IPS DF 6.9 (cell line): ENCODE measurements at regions not wholly inside any gene's neighbourhood (a gene's known extent, or its start where the extent isn't known, plus 50 kb on each side); places are given as distances from the start of the nearest gene placed in this dataset.
"Not testable (repeated sequence)": the region's sequence is repeated elsewhere in the genome, so short reads cannot be mapped to it uniquely, and the experiment has no call there.

ENCODE experiments used
- DNase-seq: peaks from one replicate; pipeline ENCODE4 v3.0.0-alpha.2; 2013; ENCODE audit warnings: low read depth, low spot score
- H3K27ac ChIP-seq: one replicate; pipeline ENCODE4 v1.5.1; 2013; ENCODE audit warnings: low read length, control low read depth
- H3K27me3 ChIP-seq: 2 replicates; pipeline ENCODE4 v1.6.1; 2013; ENCODE audit warnings: mild to moderate bottlenecking, low read length; ENCODE audit not compliant: control insufficient read depth, insufficient read depth
- H3K36me3 ChIP-seq: 2 replicates; pipeline ENCODE4 v1.6.1; 2013; ENCODE audit warnings: low read length; ENCODE audit not compliant: control insufficient read depth, insufficient read depth
- H3K4me1 ChIP-seq: 2 replicates; pipeline ENCODE4 v1.6.1; 2013; ENCODE audit warnings: low read length; ENCODE audit not compliant: control insufficient read depth, insufficient read depth
- H3K4me3 ChIP-seq: 2 replicates; pipeline ENCODE4 v1.5.1; 2013; ENCODE audit warnings: mild to moderate bottlenecking, low read length
- H3K9me3 ChIP-seq: 2 replicates; pipeline ENCODE4 v1.6.1; 2013; ENCODE audit warnings: low read length, inconsistent platforms; ENCODE audit not compliant: control insufficient read depth, insufficient read depth
- WGBS: extraction: QIAGEN DNeasy Blood & Tissue Kit; methylation state at CpG from one replicate; pipeline ENCODE4 v1.1.7; 2013; ENCODE audit warnings: mixed read lengths, missing lambda C conversion rate; ENCODE audit not compliant: insufficient read length, insufficient coverage; 5-methylcytosine and 5-hydroxymethylcytosine counted together

DNA sequence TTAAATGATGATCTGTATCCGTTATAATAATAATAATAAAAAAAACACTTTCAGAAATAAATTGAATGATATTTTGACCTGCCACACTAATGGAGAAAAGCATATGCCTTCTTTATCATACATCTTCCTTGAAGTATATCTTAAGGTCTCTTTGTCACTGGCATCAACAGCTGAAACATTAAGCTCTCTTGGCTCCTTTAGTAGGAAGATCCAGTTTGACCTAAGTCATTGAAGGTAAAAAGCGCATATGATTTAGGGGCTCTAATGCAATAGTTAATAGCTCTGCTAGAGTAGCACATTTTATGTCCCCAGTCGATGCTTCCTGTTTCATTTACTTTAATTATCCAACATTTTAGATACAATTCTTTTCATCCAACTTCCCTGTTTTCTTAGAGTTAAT lies 1010.8 kb downstream of the STPG2 start:
- Histone ChIP-seq H3K4me1 (no peaks in the 10 kb centered on the region), H3K27me3 (no peaks in the 10 kb centered on the region), H3K27ac (no peak overlapping the region), H3K4me3 (no peak overlapping the region), H3K36me3 (no peaks in the 10 kb centered on the region), H3K9me3 (no peaks in the 10 kb centered on the region)
- no peak for DNase-seq
- no CpG with 5 or more reads among the region's 3 CpGs for WGBS

DNA sequence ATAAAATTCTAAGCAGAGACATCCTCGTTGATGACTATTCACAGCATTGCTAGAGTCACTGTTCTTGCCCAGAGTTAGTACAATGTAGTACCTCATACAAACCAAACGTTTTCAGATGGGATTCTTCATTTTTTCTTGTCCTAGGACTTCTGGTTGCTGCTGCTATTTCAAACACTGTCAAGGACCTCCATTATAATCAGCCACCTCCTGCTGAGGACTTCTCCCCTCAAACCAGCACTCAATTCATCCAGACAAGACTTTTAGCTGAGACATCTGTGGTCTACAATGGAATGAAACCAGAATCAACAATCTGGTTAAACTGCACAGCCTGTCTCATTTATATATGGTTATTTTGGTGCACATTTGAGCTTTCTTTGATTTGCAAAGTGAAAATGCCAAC lies 1008.8 kb downstream of the STPG2 start:
- Histone ChIP-seq H3K9me3 (no peaks in the 10 kb centered on the region), H3K36me3 (no peaks in the 10 kb centered on the region; the same call in 1 of the 2 replicates), H3K27me3 (no peaks in the 10 kb centered on the region), H3K4me3 (no peak overlapping the region), H3K27ac (no peak overlapping the region), H3K4me1 (no peaks in the 10 kb centered on the region)
- DNase-seq = no peak
- WGBS = no CpG with 5 or more reads among the region's 2 CpGs

DNA sequence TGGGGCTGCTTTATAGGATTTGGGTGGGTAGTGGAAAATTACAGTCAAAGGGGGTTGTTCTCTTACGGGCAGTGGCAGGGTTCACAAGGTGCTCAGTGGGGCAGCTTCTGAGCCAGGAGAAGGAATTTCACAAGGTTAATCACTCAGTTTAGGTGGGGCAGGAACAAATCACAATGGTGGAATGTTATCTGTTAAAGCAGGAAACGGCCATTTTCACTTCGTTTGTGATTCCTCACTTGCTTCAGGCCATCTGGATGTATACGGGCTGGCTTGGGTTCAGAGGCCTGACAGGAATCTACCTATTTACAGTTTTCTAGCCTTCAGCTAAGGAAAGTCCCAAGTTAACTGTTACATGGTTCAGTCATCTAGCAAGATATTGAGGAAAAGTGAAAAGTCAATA lies 1003.5 kb downstream of the STPG2 start:
- Histone ChIP-seq H3K36me3 (no peaks in the 10 kb centered on the region; the same call in 1 of the 2 replicates), H3K27ac (no peak overlapping the region), H3K9me3 (no peaks in the 10 kb centered on the region), H3K27me3 (no peaks in the 10 kb centered on the region), H3K4me1 (no peaks in the 10 kb centered on the region; the same call in 1 of the 2 replicates), H3K4me3 (no peak overlapping the region)
- no peak for DNase-seq
- WGBS = no CpG with 5 or more reads among the region's 4 CpGs

DNA sequence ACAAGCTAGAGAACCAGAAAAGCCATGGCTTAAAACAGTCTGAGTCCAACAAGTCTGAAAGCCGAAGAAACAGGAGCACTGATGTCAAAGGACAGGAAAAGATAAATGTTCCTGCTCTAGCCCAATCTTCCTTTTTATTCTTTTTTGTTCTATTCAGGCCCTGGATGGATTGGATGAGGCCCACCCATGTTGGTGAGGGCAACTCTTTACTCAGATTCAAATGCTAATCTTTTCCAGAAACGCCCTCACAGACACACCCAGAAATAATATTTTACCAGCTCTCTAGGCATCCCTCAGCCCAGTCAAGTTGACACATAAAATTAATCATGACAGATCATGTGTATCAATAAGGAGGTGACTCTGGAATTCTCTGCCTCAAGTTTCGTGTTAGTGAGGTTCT lies 1002.7 kb downstream of the STPG2 start:
- Histone ChIP-seq H3K4me3 (no peak overlapping the region), H3K27me3 (no peaks in the 10 kb centered on the region), H3K4me1 (no peaks in the 10 kb centered on the region; the same call in 1 of the 2 replicates), H3K9me3 (no peaks in the 10 kb centered on the region), H3K27ac (no peak overlapping the region), H3K36me3 (no peaks in the 10 kb centered on the region; the same call in 1 of the 2 replicates)
- no CpG with 5 or more reads among the region's 3 CpGs for WGBS
- DNase-seq = no peak

DNA sequence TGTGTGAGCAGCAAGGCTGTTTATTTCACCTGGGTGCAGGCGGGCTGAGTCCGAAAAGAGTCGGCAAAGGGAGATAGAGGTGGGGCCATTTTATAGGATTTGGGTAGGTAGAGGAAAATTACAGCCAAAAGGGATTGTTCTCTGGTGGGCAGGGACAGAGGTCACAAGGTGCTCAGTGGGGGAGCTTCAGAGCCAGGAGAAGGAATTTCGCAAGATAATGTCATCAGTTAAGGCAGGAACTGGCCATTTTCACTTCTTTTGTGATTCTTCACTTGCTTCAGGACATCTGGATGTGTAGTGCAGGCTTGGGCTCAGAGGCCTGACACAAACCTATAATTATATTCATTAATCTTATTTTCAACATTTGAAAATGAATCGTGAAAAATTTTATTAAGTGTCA lies 1001.9 kb downstream of the STPG2 start:
- not testable (repeated sequence) for H3K27me3 ChIP-seq, H3K9me3 ChIP-seq, H3K4me1 ChIP-seq, H3K4me3 ChIP-seq, H3K27ac ChIP-seq, H3K36me3 ChIP-seq
- DNase-seq = peak; percentile 29
- no CpG with 5 or more reads among the region's 5 CpGs for WGBS

DNA sequence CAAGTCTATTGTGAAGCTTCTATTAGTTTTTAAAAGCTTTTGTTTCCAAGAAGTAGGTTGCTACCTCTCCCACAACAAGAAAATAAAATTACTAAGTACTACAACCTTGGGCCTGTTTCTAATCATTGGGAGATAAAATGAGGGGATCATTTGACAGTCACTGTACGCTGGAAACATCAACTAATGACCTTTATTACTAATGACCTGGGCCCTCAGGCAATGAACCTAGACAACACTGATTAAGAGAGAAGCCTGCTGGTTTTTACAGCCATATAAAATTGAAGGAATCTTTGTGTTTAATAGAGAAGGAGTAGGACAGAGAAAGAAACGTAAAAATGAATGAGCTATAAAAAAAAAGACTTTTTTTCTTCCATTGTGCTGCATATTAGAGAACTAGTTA lies 1000.9 kb downstream of the STPG2 start:
- WGBS = no CpG with 5 or more reads among the region's 2 CpGs
- H3K4me1 ChIP-seq = no peaks in the 10 kb centered on the region; the same call in 1 of the 2 replicates
- no peaks in the 10 kb centered on the region for H3K9me3 ChIP-seq
- no peaks in the 10 kb centered on the region for H3K27me3 ChIP-seq
- DNase-seq = no peak
- H3K4me3 ChIP-seq = no peak overlapping the region
- H3K36me3 ChIP-seq = no peaks in the 10 kb centered on the region; the same call in 1 of the 2 replicates
- no peak overlapping the region for H3K27ac ChIP-seq

DNA sequence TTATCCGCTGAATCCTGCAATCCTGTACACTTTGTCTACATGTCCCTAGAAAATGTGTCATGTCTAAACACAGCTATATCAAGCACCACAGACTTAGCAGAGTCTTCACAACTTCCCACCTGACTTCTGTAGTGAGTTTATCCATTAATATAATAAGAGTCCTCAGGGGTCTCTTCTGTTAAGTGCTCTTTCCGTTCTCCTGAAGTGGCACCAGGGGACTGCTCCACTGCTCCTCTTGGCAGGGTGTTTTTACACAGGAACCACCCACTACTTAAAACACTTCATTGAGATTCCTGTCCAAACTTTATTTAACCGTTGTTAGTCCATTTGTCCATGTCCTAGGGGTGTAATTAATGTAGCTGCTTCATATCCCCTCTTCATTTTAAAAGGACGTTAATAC lies 1000.4 kb downstream of the STPG2 start:
- H3K4me1 ChIP-seq = no peaks in the 10 kb centered on the region; the same call in 1 of the 2 replicates
- H3K9me3 ChIP-seq = no peaks in the 10 kb centered on the region
- DNase-seq = no peak
- no peaks in the 10 kb centered on the region for H3K27me3 ChIP-seq
- no peaks in the 10 kb centered on the region; the same call in 1 of the 2 replicates for H3K36me3 ChIP-seq
- no peak overlapping the region for H3K27ac ChIP-seq
- H3K4me3 ChIP-seq = no peak overlapping the region
- WGBS = no CpG with 5 or more reads among the region's 4 CpGs

DNA sequence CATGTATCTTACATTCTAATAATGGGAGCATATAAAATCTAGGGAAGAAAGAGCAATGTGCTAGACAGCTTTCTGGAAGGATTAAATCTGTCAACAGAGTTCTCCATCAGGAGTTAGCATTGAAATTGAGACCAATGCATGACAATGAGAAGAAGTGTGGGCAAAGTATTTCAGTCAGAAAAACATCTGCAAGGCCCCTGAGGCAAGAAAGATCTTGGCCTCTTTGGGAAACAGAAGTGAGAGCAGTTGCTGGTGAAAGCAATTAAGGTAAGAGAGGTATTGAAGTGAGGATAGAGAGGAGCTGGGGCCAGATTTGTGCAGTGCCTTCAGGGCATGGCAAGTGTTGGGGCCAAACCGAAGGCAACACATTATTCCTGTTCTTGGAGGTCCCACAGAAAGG lies 999.1 kb downstream of the STPG2 start:
- DNase-seq = no peak
- Histone ChIP-seq H3K4me1 (no peaks in the 10 kb centered on the region; the same call in 1 of the 2 replicates), H3K4me3 (no peak overlapping the region), H3K9me3 (no peaks in the 10 kb centered on the region), H3K27ac (no peak overlapping the region), H3K27me3 (no peaks in the 10 kb centered on the region), H3K36me3 (no peaks in the 10 kb centered on the region; the same call in 1 of the 2 replicates)
- WGBS = no CpG with 5 or more reads among the region's 1 CpG

DNA sequence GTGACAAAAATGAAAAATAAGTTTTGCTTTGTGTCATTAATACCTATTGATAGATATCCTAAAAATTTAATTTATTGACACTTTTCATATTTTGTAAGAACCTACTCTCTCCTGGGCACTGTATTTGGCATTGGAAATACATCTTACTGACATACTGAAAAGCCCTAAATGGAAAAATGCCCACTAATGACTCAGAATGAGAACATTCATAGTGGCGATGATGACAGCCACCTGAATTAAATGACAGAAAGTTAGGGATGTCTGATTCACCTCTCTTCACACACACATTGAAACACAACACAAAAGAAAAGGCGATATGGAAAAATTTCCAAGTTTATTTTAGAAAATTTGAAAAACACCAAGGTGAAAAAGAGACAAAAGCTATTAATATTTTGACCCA lies 992.3 kb downstream of the STPG2 start:
- no peak overlapping the region for H3K27ac ChIP-seq
- no peaks in the 10 kb centered on the region for H3K27me3 ChIP-seq
- no CpG with 5 or more reads among the region's 2 CpGs for WGBS
- H3K9me3 ChIP-seq = no peaks in the 10 kb centered on the region
- H3K36me3 ChIP-seq = no peaks in the 10 kb centered on the region
- no peaks in the 10 kb centered on the region for H3K4me1 ChIP-seq
- no peak for DNase-seq
- H3K4me3 ChIP-seq = no peak overlapping the region

DNA sequence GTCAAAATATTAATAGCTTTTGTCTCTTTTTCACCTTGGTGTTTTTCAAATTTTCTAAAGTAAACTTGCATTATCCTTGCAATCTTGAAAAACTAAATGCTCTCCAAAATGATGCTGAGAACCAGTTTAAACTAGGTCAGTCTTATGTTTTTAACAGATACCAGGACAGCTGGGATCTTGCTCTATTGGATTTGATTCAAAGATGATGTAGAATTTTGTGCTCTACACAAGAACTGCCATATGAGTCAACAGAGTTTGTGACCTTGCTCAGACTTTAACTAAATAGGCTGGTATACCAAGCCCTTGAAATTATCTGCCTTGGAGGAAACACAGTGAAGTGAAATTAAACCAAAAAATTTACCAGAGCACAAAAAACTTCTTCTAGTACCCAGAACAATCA lies 991.1 kb downstream of the STPG2 start:
- Histone ChIP-seq H3K27ac (no peak overlapping the region), H3K4me1 (no peaks in the 10 kb centered on the region)

DNA sequence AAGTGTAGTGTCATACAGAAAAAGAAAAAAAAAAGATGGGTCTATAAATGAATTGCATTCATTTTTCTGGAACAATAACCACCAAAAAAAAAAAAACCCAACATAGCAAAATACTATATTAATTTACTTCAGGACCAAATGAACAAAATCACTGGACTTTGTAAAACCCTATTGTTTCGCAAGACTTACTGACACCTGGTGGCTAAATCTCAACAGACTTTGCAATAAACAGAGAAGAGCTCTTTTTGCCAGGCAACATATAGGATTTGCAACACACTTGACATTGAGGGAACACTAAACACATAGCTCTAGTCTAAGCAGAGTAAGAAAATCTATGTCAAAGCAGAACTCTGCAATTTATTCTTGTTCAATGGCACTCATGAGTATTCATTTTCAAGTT lies 990.2 kb downstream of the STPG2 start:
- WGBS = no CpG with 5 or more reads among the region's 1 CpG
- Histone ChIP-seq H3K27me3 (no peaks in the 10 kb centered on the region), H3K9me3 (no peaks in the 10 kb centered on the region), H3K36me3 (no peaks in the 10 kb centered on the region), H3K27ac (no peak overlapping the region), H3K4me1 (no peaks in the 10 kb centered on the region), H3K4me3 (no peak overlapping the region)
- no peak for DNase-seq

More for the DNA sequence above, 991.1 kb downstream of the STPG2 start:
- no peak overlapping the region for H3K4me3 ChIP-seq
- no peaks in the 10 kb centered on the region for H3K27me3 ChIP-seq
- DNase-seq = no peak
- no peaks in the 10 kb centered on the region for H3K36me3 ChIP-seq
- no peaks in the 10 kb centered on the region for H3K9me3 ChIP-seq
